D341Med (cell line): ENCODE measurements at regions not wholly inside any gene's neighbourhood (a gene's known extent, or its start where the extent isn't known, plus 50 kb on each side); places are given as distances from the start of the nearest gene placed in this dataset.
"Not testable (repeated sequence)": the region's sequence is repeated elsewhere in the genome, so short reads cannot be mapped to it uniquely, and the experiment has no call there.

Experiments used
- DNase-seq: peaks from one replicate; pipeline ENCODE4 v3.0.0; 2012; ENCODE audit warnings: low spot score

DNA sequence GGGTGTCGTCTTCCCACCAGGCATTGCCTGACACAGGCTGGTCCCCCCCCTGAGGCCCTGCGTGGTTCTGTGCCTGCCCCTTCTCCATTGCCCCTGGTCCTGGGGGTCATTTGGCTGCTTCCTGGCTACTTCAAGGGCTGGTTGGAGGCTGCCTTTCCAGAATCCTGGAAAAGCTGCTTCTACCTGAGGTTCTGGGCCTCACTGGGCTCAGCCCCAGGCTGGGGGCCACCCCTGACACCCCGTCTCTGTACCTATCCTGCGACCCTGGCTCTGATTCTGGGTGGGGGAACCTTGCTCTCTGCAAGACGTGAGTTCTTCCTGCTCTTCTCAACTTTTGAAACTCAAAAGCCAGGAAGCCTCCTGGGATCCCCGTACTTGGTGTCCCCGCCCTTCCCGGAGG lies 149.3 kb upstream of the PTPN1 start:
- DNase-seq, result no peak

- DNase-seq, result not testable (repeated sequence)
Measured at GRCh38 chr20:50362177-50362576, 148.0 kb upstream of the PTPN1 start.

DNA sequence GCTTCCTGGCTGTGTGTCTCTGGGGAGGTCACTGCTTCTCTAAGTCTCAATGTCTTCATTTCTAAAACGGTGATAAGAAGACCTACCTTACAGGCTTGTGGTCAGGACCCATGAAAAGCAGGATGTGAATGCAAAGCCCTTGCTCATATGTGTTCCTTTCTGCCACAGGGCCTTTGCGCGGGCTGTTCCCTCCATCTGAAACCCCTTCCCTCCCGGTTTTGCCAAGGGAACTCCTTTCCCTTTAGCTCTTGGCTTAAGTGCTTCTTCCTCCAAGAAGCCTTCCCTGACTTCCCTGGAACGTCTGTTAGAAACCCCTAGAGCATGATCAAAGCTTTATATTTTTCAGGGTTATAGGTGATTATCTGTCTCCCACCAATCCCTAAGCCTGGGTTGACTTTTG lies 147.2 kb upstream of the PTPN1 start:
- DNase-seq, result no peak

GRCh38 chr20:50363479-50363878 lies 146.7 kb upstream of the PTPN1 start:
- no peak for DNase-seq

GRCh38 chr20:50364542-50364941 lies 145.6 kb upstream of the PTPN1 start:
- no peak for DNase-seq

GRCh38 chr20:50366270-50367103 lies 143.7 kb upstream of the PTPN1 start:
- DNase-seq, result no peak

GRCh38 chr20:50367104-50367674 lies 143.0 kb upstream of the PTPN1 start:
- DNase-seq, result no peak

DNA sequence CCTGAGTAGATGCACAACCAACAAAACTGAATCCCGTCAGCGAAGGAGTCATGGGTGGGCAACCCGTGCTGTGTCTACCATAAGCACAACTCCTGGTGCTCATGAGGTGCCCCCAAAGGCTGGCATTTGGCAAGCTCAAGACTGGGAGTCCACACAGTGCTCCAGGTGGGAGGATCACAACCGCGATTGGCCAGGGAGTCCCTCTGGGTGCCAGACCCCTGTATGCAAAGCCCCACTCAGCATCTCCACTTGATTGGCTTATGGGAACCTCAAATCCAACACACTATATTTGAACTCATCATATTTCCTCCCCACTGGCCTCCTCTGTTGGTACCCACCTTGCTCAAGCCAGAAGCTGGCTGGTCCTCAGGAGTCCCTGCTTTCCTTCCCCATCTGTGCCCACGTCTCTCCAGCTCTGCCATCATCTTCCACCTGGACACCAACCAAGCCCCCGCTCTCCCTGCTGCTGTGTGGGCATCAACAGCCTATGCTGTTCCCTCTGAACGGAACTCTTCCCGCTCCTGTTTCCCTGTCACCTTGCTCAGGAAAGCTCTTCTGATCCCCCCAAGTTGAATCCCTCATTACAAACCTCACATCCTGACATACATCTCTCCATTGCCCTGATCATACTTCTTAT lies 142.3 kb upstream of the PTPN1 start:
- no peak for DNase-seq

GRCh38 chr20:50368386-50368785 lies 141.8 kb upstream of the PTPN1 start:
- DNase-seq, result no peak

DNA sequence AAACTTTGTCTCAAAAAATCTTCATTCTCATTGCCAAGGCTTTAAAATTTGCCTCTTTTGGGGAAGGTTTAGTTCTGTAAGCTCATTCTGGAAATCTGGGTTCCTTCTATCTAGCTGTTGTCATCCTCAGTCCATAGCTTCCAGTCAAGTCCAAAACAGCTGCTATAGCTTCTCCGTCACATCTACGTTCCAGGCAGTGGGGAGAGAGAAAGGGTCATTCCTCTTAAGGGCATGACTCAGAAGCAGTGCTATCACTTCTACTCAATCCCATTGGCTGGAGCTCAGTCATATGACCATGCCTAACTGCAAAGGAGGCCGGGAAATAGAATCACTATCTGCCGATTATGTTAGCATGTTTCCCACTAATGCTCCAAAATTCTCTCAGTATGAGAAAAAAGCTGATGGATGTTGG lies 141.4 kb upstream of the PTPN1 start:
- DNase-seq, result no peak

DNA sequence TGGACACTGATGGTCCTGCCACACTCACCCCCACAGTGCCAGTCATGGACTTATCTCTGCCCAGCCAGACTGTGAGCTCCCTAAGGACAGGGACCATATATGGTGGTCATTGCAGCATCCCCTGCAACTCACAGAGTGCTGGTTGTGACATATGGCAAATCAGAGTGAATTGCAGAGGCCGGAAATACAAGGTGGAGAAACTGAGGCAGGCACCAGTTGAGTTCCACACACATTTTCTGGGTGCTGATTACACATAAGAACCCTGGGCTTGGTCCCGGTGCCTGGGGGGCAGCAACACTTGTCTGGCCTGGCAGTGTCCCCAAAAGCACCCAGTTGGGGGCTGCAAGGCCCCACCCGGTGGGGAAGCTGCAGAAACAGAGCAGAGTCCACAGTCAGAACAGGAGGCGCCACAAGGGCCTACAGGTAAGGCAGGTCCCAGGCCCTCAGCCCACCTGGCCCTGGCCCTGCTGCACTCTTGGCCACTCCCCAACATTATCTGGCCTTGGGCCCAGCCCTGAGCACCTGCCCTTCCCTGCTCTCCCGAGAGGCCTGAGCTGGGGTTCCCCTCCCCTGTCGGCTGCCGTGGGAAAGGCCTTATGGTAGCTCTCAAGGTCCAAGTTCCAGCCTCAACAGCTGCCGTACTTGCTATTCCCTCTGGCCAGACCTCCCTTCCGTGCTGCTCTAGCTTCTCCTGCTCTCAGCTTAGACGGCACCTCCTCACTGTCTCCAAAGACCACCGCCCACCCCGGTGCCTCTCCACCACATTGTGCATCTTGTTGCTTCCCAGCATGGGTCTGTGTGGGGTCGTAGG lies 140.8 kb upstream of the PTPN1 start:
- DNase-seq, result no peak

- no peak for DNase-seq
Measured at GRCh38 chr20:50370036-50370566, 140.1 kb upstream of the PTPN1 start.

GRCh38 chr20:50371878-50372769 lies 138.1 kb upstream of the PTPN1 start:
- no peak for DNase-seq

DNA sequence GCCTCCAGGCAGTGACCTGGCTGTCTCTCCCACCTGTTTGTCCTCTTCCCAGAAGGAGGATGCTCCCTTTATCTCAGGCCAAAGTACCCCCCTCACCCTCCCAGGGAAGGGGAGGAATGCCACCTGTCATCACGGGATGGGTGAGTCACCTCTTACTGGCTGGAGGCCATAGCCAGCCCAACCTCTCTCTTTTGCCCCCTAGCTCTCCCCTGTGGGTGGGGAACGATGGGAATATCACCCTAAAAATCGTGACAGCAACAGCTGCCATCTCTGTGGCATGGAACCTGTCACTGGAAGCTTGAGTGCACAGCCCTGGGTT lies 137.5 kb upstream of the PTPN1 start:
- DNase-seq, result no peak

DNA sequence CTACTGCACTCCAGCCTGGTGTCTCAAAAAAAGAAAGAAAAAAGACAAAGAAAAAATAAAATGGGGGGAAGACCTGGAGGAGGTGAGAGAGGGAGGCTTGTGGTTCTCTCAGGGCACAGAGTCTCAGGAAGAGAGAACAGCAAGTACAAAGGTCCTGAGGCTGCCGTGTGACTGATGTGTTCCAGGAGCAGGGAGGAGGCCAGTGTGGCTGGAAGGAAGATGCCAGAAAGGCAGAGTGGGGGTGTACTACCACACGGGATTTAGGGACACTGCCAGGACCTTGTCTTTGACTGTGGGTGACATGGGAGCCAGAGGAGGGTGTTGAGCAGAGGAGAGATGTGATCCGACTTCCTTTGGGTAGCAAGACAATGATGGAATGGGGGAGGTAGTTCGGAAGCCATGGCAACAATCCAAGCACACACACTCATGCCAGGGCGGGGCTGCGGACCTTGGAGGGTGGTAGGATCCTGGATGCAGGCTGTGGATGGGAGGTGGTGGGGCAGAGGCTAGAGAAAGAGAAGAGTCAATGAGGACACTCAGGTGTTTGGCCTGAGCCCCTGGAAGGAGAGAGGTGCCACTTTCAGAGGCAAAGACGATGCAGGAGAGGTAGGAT lies 136.4 kb upstream of the PTPN1 start:
- no peak for DNase-seq

DNA sequence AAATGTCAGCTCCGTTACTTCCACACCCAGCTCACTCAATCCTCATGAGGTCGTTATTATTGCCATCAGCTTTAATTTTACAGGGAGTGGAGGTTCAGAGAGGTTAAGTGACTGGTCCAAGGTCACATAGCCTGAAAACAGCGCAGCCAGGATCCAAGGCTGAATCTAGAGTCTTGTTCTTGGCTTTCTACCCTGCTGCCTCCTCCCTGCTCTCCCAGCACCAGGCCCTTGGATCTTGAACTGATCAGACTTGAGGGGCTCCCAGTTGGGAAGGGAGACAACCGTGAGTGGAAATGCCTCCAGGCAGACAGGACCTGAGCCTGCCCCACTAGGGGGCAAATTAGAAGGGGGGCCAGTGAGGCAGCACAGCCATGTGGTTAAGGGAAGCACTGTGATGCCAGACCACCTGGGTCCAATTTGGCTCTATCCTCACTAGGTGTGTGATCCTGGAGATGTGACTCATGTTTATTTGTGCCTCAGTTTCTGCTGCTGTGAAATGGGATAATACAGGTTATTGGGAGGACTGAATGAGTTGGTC lies 135.6 kb upstream of the PTPN1 start:
- no peak for DNase-seq

DNA sequence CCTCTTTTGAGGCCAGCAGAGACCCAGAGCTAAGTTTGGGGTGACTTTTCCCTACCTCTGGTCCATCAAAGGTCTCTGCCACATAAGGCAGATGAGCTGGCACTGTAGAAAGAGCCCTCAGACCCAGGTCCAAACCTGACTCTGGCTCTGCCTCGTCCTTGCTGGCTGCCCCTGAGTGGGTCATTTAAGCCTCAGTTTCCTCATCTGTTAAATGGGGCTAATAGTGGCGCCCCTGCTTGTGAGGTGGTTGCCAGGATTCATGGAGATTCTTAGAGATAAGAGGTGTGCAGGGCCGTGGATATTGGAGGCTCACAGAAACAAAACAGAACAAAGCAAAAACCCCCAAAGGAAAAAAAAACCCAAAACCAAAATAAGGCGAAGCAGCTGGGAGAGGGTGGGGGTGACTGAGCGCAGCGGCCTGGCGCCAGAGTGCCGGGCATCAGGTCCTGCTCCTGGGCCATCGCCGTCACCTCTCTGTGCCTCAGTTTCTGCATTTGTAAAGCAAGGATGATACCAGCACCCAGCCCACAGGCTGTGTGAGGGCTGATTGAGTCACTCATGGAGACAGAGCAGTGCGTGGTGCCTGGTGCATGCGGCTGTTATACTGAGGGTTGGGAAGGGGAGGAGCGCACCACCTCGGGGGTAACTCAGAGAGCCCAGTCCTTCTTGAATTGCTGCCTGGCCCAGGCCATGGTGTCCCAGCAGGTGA lies 133.8 kb upstream of the PTPN1 start:
- DNase-seq, result no peak

DNA sequence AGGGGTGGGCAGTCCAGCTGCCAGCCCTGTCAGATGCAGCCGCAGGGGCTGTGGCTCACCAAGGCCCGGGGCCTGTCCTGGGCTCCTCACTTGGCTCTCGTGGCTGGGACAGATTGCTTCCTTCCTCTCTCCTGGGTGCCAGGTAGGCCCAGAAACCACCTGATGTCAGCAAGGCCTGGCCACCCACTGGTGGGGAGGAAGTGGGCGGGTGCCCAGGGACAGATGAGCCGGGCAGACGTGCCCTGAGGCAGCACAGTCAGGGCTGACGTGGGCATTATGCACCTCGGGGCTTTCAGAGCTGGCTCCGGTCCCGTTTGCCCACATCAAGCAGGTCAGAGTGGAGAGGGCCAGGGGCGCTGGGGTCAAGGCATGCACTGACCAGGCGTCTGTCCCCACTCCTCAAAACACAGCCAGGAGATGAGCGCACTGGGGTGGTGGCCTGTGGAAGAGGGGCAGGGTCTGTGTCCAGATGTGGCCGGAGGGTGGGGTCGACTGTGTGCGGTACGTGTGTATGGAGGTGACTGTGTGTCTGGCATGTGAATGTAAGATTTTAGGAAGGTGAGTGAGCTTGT lies 133.2 kb upstream of the PTPN1 start:
- no peak for DNase-seq

DNA sequence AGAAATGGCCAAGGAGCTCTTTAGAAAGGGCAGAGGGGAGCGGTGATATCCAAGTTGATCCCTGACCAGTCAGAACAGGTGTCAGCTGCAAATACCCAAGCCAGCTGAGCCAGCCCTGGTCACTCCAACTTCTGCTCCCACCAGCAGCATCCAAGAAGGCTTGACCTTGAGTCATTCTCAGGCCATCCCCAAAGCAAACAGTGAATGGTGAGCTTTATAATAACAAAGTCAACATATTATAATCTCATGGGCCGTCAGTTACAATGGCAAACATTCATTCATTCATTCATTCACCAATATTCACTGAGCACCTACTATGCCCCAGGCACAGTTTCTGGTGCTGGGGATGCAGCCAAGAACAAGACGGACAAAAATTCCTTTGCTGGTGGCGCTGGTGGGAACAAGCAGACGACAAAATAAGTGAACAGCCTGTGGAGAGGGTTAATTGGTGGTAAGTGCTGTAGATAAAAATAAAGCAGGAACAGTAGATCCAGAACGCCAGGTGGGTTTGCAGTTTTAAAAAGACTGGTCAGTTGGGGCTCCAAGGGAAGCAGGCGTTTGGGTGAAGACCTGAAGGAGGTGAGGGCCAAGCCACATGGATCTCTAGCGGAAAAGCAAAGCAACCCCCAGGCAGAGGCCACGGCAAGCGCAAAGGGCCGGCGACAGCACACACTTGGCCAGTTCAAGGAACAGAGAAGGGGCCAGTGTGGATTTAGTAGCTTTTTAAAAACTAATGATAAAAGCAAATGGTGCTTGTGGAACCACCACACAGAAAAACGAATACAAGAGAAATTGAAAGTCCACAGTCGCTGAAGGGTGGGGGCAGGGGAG lies 131.8 kb upstream of the PTPN1 start:
- no peak for DNase-seq
